OCI-LY7 (cell line): ENCODE measurements at regions not wholly inside any gene's neighbourhood (a gene's known extent, or its start where the extent isn't known, plus 50 kb on each side); places are given as distances from the start of the nearest gene placed in this dataset.

Source experiments
- BruUV-seq: library from RNA; stranded (reverse); fragments of 400-500 nt; replicated peaks from 2 replicates; lab custom pipeline; 2021; lab: Mats Ljungman, UMichigan
- CTCF ChIA-PET: fragments of 300-600 bp; sonication (Branson Sonifier 250); formaldehyde crosslinking; loops from one replicate; lab custom pipeline; 2022; ENCODE audit warnings: antibody characterized with exemption; ENCODE audit not compliant: unreplicated experiment; lab: Charles Lee
- POLR2A ChIA-PET: fragments of 300-600 bp; sonication (Branson Sonifier 250); formaldehyde crosslinking; loops from one replicate; lab custom pipeline; 2022; ENCODE audit warnings: antibody characterized with exemption; lab: Charles Lee
- DNase-seq: peaks from one replicate; pipeline ENCODE4 v3.0.0-alpha.2; 2015; ENCODE audit warnings: low spot score
- H2AFZ ChIP-seq: fragments of 200-600 bp; sonication (generic), shearing (Covaris generic); 2 replicates; pipeline ENCODE4 v1.6.1; 2014; ENCODE audit warnings: mild to moderate bottlenecking, antibody characterized with exemption, low read length, moderate library complexity
- H3K27ac ChIP-seq: fragments of 200-600 bp; sonication (generic); 2 replicates; pipeline ENCODE4 v1.5.1; 2014; ENCODE audit warnings: mixed run types, low read depth, mild to moderate bottlenecking, moderate library complexity, low read length, inconsistent platforms; ENCODE audit not compliant: poor library complexity, severe bottlenecking
- H3K36me3 ChIP-seq: fragments of 200-600 bp; sonication (generic); 2 replicates; pipeline ENCODE4 v1.6.1; 2014; ENCODE audit warnings: mild to moderate bottlenecking, antibody characterized with exemption, low read length, moderate library complexity, mixed read lengths; ENCODE audit not compliant: insufficient read depth
- H3K4me1 ChIP-seq: fragments of 200-600 bp; sonication (generic); 2 replicates; pipeline ENCODE4 v1.5.1; 2014; ENCODE audit warnings: mild to moderate bottlenecking, low read length; ENCODE audit not compliant: insufficient read depth, poor library complexity, severe bottlenecking
- H3K4me2 ChIP-seq: fragments of 200-600 bp; sonication (generic); 2 replicates; pipeline ENCODE4 v1.6.1; 2014; ENCODE audit warnings: mild to moderate bottlenecking, low read length
- H3K4me3 ChIP-seq: fragments of 200-600 bp; sonication (generic); 2 replicates; pipeline ENCODE4 v1.5.1; 2014; ENCODE audit warnings: mild to moderate bottlenecking, low read depth, low read length; ENCODE audit not compliant: poor library complexity, severe bottlenecking
- H3K79me2 ChIP-seq: fragments of 200-600 bp; sonication (generic); 2 replicates; pipeline ENCODE4 v1.6.1; 2016; ENCODE audit warnings: low read depth, mild to moderate bottlenecking, low read length, moderate library complexity, mixed read lengths; ENCODE audit not compliant: insufficient read depth
- H3K9me2 ChIP-seq: fragments of 200-600 bp; sonication (generic); 2 replicates; pipeline ENCODE4 v1.6.1; 2016; ENCODE audit warnings: mild to moderate bottlenecking, low read length, mixed read lengths; ENCODE audit not compliant: insufficient read depth
- H3K9me3 ChIP-seq: fragments of 200-600 bp; sonication (generic); 2 replicates; pipeline ENCODE4 v1.6.1; 2014; ENCODE audit warnings: mild to moderate bottlenecking, mixed run types, low read length, mixed read lengths
- H4K20me1 ChIP-seq: fragments of 200-600 bp; sonication (generic); 2 replicates; pipeline ENCODE4 v1.6.1; 2014; ENCODE audit warnings: mild to moderate bottlenecking, antibody characterized with exemption, low read length, moderate library complexity, mixed read lengths; ENCODE audit not compliant: insufficient read depth
- CTCF ChIP-seq: fragments of 200-600 bp; sonication (generic); conservative IDR thresholded peaks from 2 replicates; pipeline ENCODE4 v1.5.1; 2014; ENCODE audit warnings: mild to moderate bottlenecking, antibody characterized with exemption, low read length, moderate library complexity, mixed read lengths
- EZH2phosphoT487 ChIP-seq: fragments of 200-600 bp; sonication (generic); IDR thresholded peaks from 2 replicates; pipeline ENCODE4 v1.6.1; 2018; ENCODE audit warnings: low read depth, borderline replicate concordance, mild to moderate bottlenecking, mixed run types, antibody characterized with exemption, low read length, moderate library complexity, mixed read lengths
- intact Hi-C: fragments of 100-400 bp; cut with micrococcal nuclease; formaldehyde crosslinking; loops from one replicate; pipeline ENCODE4 v1.10.0; 2022; ENCODE audit not compliant: unreplicated experiment

- Histone ChIP-seq H3K9me3 (no peaks in the 10 kb centered on the region), H3K27ac (no peak overlapping the region), H3K4me1 (peaks cover 14% of the 10 kb centered on the region), H3K36me3 (no peaks in the 10 kb centered on the region), H4K20me1 (no peaks in the 10 kb centered on the region), H3K4me3 (no peak overlapping the region), H3K9me2 (no peaks in the 10 kb centered on the region), H2AFZ (no peak overlapping the region), H3K79me2 (no peaks in the 10 kb centered on the region), H3K4me2 (no peak overlapping the region)
- no peak for DNase-seq
- ChIA-PET POLR2A (interaction anchor here (0.6 kb wide), 1 partner anchor 28 kb away, joined by 3 read pairs; no protein-coding TSS in a partner anchor), CTCF (no interaction called here)
- BruUV-seq: no TSS peak
- intact Hi-C loops: no loop called here
- TF ChIP-seq CTCF: no peak
- TF ChIP-seq EZH2phosphoT487: no peak
Observed at GRCh38 chr3:35524856-35525255, 114.5 kb upstream of the ARPP21 start.

- ChIA-PET CTCF (no interaction called here), POLR2A (no interaction called here)
- Histone ChIP-seq H3K27ac (no peak overlapping the region), H4K20me1 (no peaks in the 10 kb centered on the region), H3K4me1 (no peaks in the 10 kb centered on the region), H3K9me2 (no peaks in the 10 kb centered on the region), H3K9me3 (no peaks in the 10 kb centered on the region), H3K79me2 (no peaks in the 10 kb centered on the region), H3K4me2 (no peak overlapping the region), H3K36me3 (no peaks in the 10 kb centered on the region), H3K4me3 (no peak overlapping the region), H2AFZ (no peak overlapping the region)
- TF ChIP-seq CTCF (no peak), EZH2phosphoT487 (no peak)
- no peak for DNase-seq
- BruUV-seq: no TSS peak
- intact Hi-C loops: no loop called here
Observed at GRCh38 chr3:35528728-35529127, 110.6 kb upstream of the ARPP21 start.

GRCh38 chr3:35529337-35529736 is 110.0 kb upstream of the ARPP21 start:
- Histone ChIP-seq H3K4me2 (no peak overlapping the region), H3K79me2 (no peaks in the 10 kb centered on the region), H3K9me3 (no peaks in the 10 kb centered on the region), H3K4me1 (no peaks in the 10 kb centered on the region), H3K9me2 (no peaks in the 10 kb centered on the region), H3K36me3 (no peaks in the 10 kb centered on the region), H3K27ac (no peak overlapping the region), H3K4me3 (no peak overlapping the region), H4K20me1 (no peaks in the 10 kb centered on the region), H2AFZ (no peak overlapping the region)
- intact Hi-C loops: no loop called here
- BruUV-seq: no TSS peak
- DNase-seq: no peak
- CTCF ChIA-PET: no interaction called here
- POLR2A ChIA-PET: interaction anchor here (1.3 kb wide), 1 partner anchor 8 kb away, joined by 3 read pairs; no protein-coding TSS in a partner anchor
- TF ChIP-seq CTCF: no peak
- no peak for TF ChIP-seq EZH2phosphoT487
